GM12865 (cell line): ENCODE measurements at regions not wholly inside any gene's neighbourhood (a gene's known extent, or its start where the extent isn't known, plus 50 kb on each side); places are given as distances from the start of the nearest gene placed in this dataset.

Experiments used
- DNase-seq: peaks from one replicate; pipeline ENCODE4 v3.0.0; 2010; ENCODE audit warnings: low read depth
- H3K4me3 ChIP-seq: 2 replicates; pipeline ENCODE4 v1.5.1; 2011; ENCODE audit warnings: mild to moderate bottlenecking, low read depth, low read length, control low read depth
- TF ChIP-seq, protein P1 (sequence below): IDR thresholded peaks from 2 replicates; pipeline ENCODE4 v1.5.1; 2011; ENCODE audit warnings: low read length, control low read depth, low read depth, inconsistent platforms; ENCODE audit not compliant: insufficient read depth; ENCODE audit errors: missing control alignments

GRCh38 chr10:130244928-130245495 lies 108.8 kb downstream of the GLRX3 start:
- TF ChIP-seq, protein P1, sequence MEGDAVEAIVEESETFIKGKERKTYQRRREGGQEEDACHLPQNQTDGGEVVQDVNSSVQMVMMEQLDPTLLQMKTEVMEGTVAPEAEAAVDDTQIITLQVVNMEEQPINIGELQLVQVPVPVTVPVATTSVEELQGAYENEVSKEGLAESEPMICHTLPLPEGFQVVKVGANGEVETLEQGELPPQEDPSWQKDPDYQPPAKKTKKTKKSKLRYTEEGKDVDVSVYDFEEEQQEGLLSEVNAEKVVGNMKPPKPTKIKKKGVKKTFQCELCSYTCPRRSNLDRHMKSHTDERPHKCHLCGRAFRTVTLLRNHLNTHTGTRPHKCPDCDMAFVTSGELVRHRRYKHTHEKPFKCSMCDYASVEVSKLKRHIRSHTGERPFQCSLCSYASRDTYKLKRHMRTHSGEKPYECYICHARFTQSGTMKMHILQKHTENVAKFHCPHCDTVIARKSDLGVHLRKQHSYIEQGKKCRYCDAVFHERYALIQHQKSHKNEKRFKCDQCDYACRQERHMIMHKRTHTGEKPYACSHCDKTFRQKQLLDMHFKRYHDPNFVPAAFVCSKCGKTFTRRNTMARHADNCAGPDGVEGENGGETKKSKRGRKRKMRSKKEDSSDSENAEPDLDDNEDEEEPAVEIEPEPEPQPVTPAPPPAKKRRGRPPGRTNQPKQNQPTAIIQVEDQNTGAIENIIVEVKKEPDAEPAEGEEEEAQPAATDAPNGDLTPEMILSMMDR = no peak
- DNase-seq = no peak
- H3K4me3 ChIP-seq = no peak overlapping the region

GRCh38 chr10:130246113-130246512 lies 109.9 kb downstream of the GLRX3 start:
- no peak for DNase-seq
- no peak overlapping the region for H3K4me3 ChIP-seq
- TF ChIP-seq, protein P1 = no peak

GRCh38 chr10:130250127-130250526 lies 113.9 kb downstream of the GLRX3 start:
- no peak overlapping the region for H3K4me3 ChIP-seq
- TF ChIP-seq, protein P1 = no peak
- no peak for DNase-seq

DNA sequence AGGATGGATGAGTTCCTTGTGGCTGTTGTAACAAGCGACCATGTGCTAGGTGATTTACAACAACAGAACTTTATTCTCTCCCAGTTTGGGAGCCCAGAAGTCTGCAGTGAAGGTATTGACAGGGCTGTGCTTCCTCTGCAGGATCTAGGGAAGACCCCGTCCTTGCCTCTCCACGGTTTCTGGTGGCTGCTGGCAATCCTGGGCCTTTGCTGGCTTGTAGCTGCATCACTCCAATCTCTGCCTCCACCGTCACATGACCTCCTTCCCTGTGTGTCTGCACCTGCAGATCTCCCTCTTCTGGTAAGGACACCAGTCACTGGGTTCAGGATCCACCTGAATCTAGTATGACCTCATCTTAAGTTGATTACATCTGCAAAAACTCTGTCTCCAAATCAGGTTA lies 115.6 kb downstream of the GLRX3 start:
- TF ChIP-seq, protein P1 = no peak
- no peak overlapping the region for H3K4me3 ChIP-seq
- DNase-seq = no peak

GRCh38 chr10:130254243-130254642 lies 118.1 kb downstream of the GLRX3 start:
- no peak for DNase-seq
- no peak overlapping the region for H3K4me3 ChIP-seq

DNA sequence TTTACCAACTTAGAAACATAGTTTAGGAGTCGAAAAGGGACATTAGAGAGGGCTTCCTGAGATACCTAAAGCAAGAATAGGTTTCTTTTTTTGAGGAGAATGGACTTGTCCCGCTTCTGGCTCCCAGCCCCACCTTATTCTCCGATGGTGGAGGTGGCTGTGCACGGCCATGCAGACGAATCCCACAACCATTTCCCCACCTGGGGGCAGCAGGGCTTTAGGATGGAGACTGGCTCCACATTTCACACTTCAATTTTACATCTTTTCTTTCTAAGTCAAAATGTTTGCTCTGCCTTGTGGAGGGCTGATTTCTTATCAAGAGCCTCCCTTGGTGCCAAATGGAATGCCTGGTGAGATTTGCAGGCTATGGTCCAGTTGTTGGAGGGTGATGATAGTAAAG lies 118.5 kb downstream of the GLRX3 start:
- DNase-seq = no peak
- TF ChIP-seq, protein P1 = no peak
- H3K4me3 ChIP-seq = no peak overlapping the region

More at GRCh38 chr10:130254243-130254642, 118.1 kb downstream of the GLRX3 start:
- TF ChIP-seq, protein P1 = no peak

DNA sequence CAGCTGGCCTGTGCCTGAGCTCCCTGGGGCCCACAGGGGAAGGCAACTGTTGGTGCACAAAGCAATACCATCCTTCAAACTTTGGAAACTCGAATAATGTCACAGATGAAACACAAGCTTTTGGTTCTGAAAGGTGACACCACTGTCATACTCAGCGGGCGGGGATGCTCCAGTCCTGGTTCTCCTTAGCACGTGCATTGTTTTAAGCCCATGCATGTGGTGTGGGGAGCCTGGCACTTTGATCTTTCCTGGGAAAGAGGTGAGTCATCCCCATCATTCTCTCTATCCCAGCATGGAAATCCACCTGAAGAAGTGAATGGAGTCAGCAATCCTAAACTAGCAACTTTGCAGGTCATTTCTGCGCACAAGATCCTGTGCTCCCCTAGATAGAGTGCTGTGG lies 119.6 kb downstream of the GLRX3 start:
- no peak overlapping the region for H3K4me3 ChIP-seq
- no peak for DNase-seq
- TF ChIP-seq, protein P1 = no peak
